Neural progenitor cell (in vitro differentiated cells): ENCODE measurements at regions not wholly inside any gene's neighbourhood (a gene's known extent, or its start where the extent isn't known, plus 50 kb on each side); places are given as distances from the start of the nearest gene placed in this dataset.
A peak's percentile ranks its signal among the peaks of the same experiment; 100 is the strongest.

ENCODE experiments used
- DNase-seq: peaks from one replicate; pipeline ENCODE4 v3.0.0-alpha.2; 2016; ENCODE audit warnings: low spot score
- H2AFZ ChIP-seq: fragments of 200-600 bp; sonication (generic); replicated peaks from 2 replicates; pipeline ENCODE4 v1.6.1; 2016; ENCODE audit warnings: antibody characterized with exemption
- H3F3A ChIP-seq: fragments of 200-600 bp; sonication (generic); 2 replicates; pipeline ENCODE4 v1.6.1; 2016; ENCODE audit warnings: antibody characterized with exemption, low read depth
- H3K27ac ChIP-seq: fragments of 200-600 bp; sonication (generic); 2 replicates; pipeline ENCODE4 v1.5.1; 2016; ENCODE audit warnings: mild to moderate bottlenecking
- H3K27me3 ChIP-seq: fragments of 200-600 bp; sonication (generic); 2 replicates; pipeline ENCODE4 v1.6.1; 2016; ENCODE audit warnings: mild to moderate bottlenecking, moderate library complexity
- H3K36me3 ChIP-seq: fragments of 200-600 bp; sonication (generic); 2 replicates; pipeline ENCODE4 v1.5.1; 2016
- H3K4me1 ChIP-seq: fragments of 200-600 bp; sonication (generic); 2 replicates; pipeline ENCODE4 v1.6.1; 2016; ENCODE audit warnings: mixed run types
- H3K4me2 ChIP-seq: fragments of 200-600 bp; sonication (generic); 2 replicates; pipeline ENCODE4 v1.6.1; 2016
- H3K4me3 ChIP-seq: fragments of 200-600 bp; sonication (generic); 2 replicates; pipeline ENCODE4 v1.5.1; 2016
- H3K79me2 ChIP-seq: fragments of 200-600 bp; sonication (generic); 2 replicates; pipeline ENCODE4 v1.6.1; 2016; ENCODE audit warnings: low read depth
- H3K9ac ChIP-seq: fragments of 200-600 bp; sonication (generic); 2 replicates; pipeline ENCODE4 v1.6.1; 2016
- H3K9me3 ChIP-seq: fragments of 200-600 bp; sonication (generic); 2 replicates; pipeline ENCODE4 v1.5.1; 2016; ENCODE audit warnings: low read depth
- H4K20me1 ChIP-seq: fragments of 200-600 bp; sonication (generic); 2 replicates; pipeline ENCODE4 v1.6.1; 2016; ENCODE audit warnings: low read depth
- H3K27ac Mint-ChIP-seq: 3 replicates; pipeline ENCODE4 v1.8.0; 2021; ENCODE audit warnings: mixed read lengths
- H3K27me3 Mint-ChIP-seq: 2 replicates; pipeline ENCODE4 v1.8.0; 2022; ENCODE audit warnings: low read depth, mild to moderate bottlenecking, inconsistent platforms, moderate library complexity, mixed read lengths; ENCODE audit not compliant: insufficient read depth
- H3K36me3 Mint-ChIP-seq: 3 replicates; pipeline ENCODE4 v1.8.0; 2021; ENCODE audit warnings: mixed read lengths
- H3K4me1 Mint-ChIP-seq: 3 replicates; pipeline ENCODE4 v1.8.0; 2021; ENCODE audit warnings: mixed read lengths
- H3K4me3 Mint-ChIP-seq: 3 replicates; pipeline ENCODE4 v1.8.0; 2021; ENCODE audit warnings: mild to moderate bottlenecking, moderate library complexity, mixed read lengths
- H3K9me3 Mint-ChIP-seq: 3 replicates; pipeline ENCODE4 v1.8.0; 2020; ENCODE audit warnings: mixed read lengths
- EZH2 ChIP-seq: fragments of 200-600 bp; sonication (generic); IDR thresholded peaks from 2 replicates; pipeline ENCODE4 v1.6.1; 2017; ENCODE audit warnings: antibody characterized with exemption, mild to moderate bottlenecking, moderate library complexity
- EZH2phosphoT487 ChIP-seq: fragments of 200-600 bp; sonication (generic); IDR thresholded peaks from 2 replicates; pipeline ENCODE4 v1.6.1; 2017; ENCODE audit warnings: antibody characterized with exemption
- TF ChIP-seq, protein P1 (sequence below): fragments of 200-600 bp; sonication (generic); IDR thresholded peaks from 2 replicates; pipeline ENCODE4 v1.5.1; 2017; ENCODE audit warnings: antibody characterized with exemption, mild to moderate bottlenecking

GRCh38 chr5:167242701-167243100 lies 1048.7 kb upstream of the WWC1 start:
- no peak overlapping the region for H3K27ac Mint-ChIP-seq
- H3K27me3 Mint-ChIP-seq = no peaks in the 10 kb centered on the region
- no peaks in the 10 kb centered on the region for H4K20me1 ChIP-seq
- H3K9me3 Mint-ChIP-seq = peaks cover 2% of the 10 kb centered on the region
- H3K9ac ChIP-seq = no peak overlapping the region
- H3K4me3 ChIP-seq = no peak overlapping the region
- peaks cover 19% of the 10 kb centered on the region for H3K4me1 Mint-ChIP-seq
- no peaks in the 10 kb centered on the region for H3K79me2 ChIP-seq
- no peak overlapping the region for H3K4me2 ChIP-seq
- no peaks in the 10 kb centered on the region for H3K36me3 Mint-ChIP-seq
- H3K9me3 ChIP-seq = no peaks in the 10 kb centered on the region
- no peak overlapping the region for H2AFZ ChIP-seq
- no peak overlapping the region for H3K27ac ChIP-seq
- H3K27me3 ChIP-seq = no peaks in the 10 kb centered on the region
- H3F3A ChIP-seq = no peaks in the 10 kb centered on the region
- H3K36me3 ChIP-seq = no peaks in the 10 kb centered on the region
- H3K4me3 Mint-ChIP-seq = no peak overlapping the region
- TF ChIP-seq EZH2 = no peak
- TF ChIP-seq, protein P1, sequence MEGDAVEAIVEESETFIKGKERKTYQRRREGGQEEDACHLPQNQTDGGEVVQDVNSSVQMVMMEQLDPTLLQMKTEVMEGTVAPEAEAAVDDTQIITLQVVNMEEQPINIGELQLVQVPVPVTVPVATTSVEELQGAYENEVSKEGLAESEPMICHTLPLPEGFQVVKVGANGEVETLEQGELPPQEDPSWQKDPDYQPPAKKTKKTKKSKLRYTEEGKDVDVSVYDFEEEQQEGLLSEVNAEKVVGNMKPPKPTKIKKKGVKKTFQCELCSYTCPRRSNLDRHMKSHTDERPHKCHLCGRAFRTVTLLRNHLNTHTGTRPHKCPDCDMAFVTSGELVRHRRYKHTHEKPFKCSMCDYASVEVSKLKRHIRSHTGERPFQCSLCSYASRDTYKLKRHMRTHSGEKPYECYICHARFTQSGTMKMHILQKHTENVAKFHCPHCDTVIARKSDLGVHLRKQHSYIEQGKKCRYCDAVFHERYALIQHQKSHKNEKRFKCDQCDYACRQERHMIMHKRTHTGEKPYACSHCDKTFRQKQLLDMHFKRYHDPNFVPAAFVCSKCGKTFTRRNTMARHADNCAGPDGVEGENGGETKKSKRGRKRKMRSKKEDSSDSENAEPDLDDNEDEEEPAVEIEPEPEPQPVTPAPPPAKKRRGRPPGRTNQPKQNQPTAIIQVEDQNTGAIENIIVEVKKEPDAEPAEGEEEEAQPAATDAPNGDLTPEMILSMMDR = no peak
- TF ChIP-seq EZH2phosphoT487 = no peak
- DNase-seq = no peak
- H3K4me1 ChIP-seq = no peaks in the 10 kb centered on the region

DNA sequence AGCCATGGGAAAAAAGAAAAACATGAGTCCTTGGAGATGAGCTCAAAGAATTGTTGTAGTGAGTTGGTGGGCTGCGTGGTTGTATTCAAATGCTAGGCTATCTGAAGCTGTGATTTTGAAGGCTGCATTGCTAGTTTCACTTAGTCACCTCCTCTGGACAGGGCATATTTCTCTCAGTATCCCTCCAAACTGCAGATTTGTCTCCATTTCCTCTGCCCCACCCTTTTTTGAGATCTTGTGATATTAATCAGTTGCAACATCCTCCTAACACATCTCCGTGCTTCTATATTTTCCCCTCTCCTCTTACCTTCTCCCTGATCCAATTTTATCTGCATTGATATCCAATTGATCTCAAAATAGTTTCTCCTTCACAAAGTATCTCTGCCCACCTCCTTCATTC lies 1048.0 kb upstream of the WWC1 start:
- Histone ChIP-seq H3K9ac (no peak overlapping the region), H2AFZ (no peak overlapping the region)
- no peaks in the 10 kb centered on the region for H3K27me3 Mint-ChIP-seq

GRCh38 chr5:167244583-167244982 lies 1046.9 kb upstream of the WWC1 start:
- no peaks in the 10 kb centered on the region for H3K9me3 ChIP-seq
- H3K27me3 ChIP-seq = no peaks in the 10 kb centered on the region
- TF ChIP-seq, protein P1 = peak; percentile 83
- TF ChIP-seq EZH2 = no peak
- TF ChIP-seq EZH2phosphoT487 = no peak
- Mint-ChIP-seq H3K27me3 (no peaks in the 10 kb centered on the region), H3K27ac (peak overlapping the region; percentile 18), H3K36me3 (no peaks in the 10 kb centered on the region), H3K4me3 (no peak overlapping the region), H3K9me3 (peaks cover 2% of the 10 kb centered on the region), H3K4me1 (peaks cover 19% of the 10 kb centered on the region)
- H3K36me3 ChIP-seq = no peaks in the 10 kb centered on the region
- H3K4me3 ChIP-seq = no peak overlapping the region
- no peak overlapping the region for H3K4me2 ChIP-seq
- DNase-seq = peak; percentile 80
- H3K27ac ChIP-seq = no peak overlapping the region
- H3F3A ChIP-seq = no peaks in the 10 kb centered on the region
- no peaks in the 10 kb centered on the region for H3K4me1 ChIP-seq
- H2AFZ ChIP-seq = no peak overlapping the region
- no peaks in the 10 kb centered on the region for H3K79me2 ChIP-seq
- no peaks in the 10 kb centered on the region for H4K20me1 ChIP-seq
- H3K9ac ChIP-seq = no peak overlapping the region

More for the DNA sequence above, 1048.0 kb upstream of the WWC1 start:
- Histone ChIP-seq H3F3A (no peaks in the 10 kb centered on the region), H3K4me3 (no peak overlapping the region), H3K4me1 (no peaks in the 10 kb centered on the region), H4K20me1 (no peaks in the 10 kb centered on the region), H3K79me2 (no peaks in the 10 kb centered on the region), H3K36me3 (no peaks in the 10 kb centered on the region), H3K27ac (no peak overlapping the region), H3K27me3 (no peaks in the 10 kb centered on the region), H3K4me2 (no peak overlapping the region), H3K9me3 (no peaks in the 10 kb centered on the region)
- H3K27ac Mint-ChIP-seq = peak overlapping the region; percentile 52
- H3K9me3 Mint-ChIP-seq = peaks cover 2% of the 10 kb centered on the region
- TF ChIP-seq EZH2phosphoT487 = no peak
- no peak for TF ChIP-seq EZH2
- TF ChIP-seq, protein P1 = no peak
- no peaks in the 10 kb centered on the region for H3K36me3 Mint-ChIP-seq
- H3K4me1 Mint-ChIP-seq = peaks cover 19% of the 10 kb centered on the region
- no peak for DNase-seq
- H3K4me3 Mint-ChIP-seq = no peak overlapping the region
